ENCODE measurements at regions not wholly inside any gene's neighbourhood (a gene's known extent, or its start where the extent isn't known, plus 50 kb on each side); places are given as distances from the start of the nearest gene placed in this dataset.

DNA sequence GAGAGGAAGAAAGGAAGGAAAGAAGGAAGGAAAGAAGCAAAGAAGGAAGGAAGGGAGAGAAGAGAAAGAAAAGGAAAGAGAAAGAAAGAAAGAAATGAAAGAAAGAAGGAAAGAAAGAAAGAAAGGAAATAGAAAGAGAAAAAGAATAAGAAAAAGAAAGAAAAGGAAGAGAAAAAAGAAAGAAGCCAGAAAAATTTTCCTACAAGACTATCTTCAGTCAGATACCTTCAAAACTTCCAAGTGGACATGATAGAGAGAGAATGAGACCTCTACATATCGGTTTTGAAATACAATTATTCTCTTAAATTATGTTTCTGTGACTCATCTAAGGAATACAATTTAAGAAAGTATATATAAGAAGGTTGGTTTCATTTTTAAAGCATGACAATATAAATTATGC, 1369.0 kb downstream of the ZPLD1 start:
- no peak for TF ChIP-seq POLR2A (IDR thresholded peaks at IDR 0.05; ENCODE audit: low read depth)
- TF ChIP-seq, protein P1, sequence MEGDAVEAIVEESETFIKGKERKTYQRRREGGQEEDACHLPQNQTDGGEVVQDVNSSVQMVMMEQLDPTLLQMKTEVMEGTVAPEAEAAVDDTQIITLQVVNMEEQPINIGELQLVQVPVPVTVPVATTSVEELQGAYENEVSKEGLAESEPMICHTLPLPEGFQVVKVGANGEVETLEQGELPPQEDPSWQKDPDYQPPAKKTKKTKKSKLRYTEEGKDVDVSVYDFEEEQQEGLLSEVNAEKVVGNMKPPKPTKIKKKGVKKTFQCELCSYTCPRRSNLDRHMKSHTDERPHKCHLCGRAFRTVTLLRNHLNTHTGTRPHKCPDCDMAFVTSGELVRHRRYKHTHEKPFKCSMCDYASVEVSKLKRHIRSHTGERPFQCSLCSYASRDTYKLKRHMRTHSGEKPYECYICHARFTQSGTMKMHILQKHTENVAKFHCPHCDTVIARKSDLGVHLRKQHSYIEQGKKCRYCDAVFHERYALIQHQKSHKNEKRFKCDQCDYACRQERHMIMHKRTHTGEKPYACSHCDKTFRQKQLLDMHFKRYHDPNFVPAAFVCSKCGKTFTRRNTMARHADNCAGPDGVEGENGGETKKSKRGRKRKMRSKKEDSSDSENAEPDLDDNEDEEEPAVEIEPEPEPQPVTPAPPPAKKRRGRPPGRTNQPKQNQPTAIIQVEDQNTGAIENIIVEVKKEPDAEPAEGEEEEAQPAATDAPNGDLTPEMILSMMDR (IDR thresholded peaks at IDR 0.05): no peak
- no peak for TF ChIP-seq POLR2AphosphoS5 (IDR thresholded peaks at IDR 0.05)
